Stimulated activated CD8-positive, alpha-beta memory T cell treated with anti-CD3 and anti-CD28 coated beads, Interleukin-15, amount 100 ng/mL, for 24 hours (primary cell): ENCODE measurements at regions not wholly inside any gene's neighbourhood (a gene's known extent, or its start where the extent isn't known, plus 50 kb on each side); places are given as distances from the start of the nearest gene placed in this dataset.

Source experiments
- DNase-seq: peaks from one replicate; pipeline ENCODE4 v3.0.0-alpha.2; 2020; ENCODE audit warnings: low read depth

DNA sequence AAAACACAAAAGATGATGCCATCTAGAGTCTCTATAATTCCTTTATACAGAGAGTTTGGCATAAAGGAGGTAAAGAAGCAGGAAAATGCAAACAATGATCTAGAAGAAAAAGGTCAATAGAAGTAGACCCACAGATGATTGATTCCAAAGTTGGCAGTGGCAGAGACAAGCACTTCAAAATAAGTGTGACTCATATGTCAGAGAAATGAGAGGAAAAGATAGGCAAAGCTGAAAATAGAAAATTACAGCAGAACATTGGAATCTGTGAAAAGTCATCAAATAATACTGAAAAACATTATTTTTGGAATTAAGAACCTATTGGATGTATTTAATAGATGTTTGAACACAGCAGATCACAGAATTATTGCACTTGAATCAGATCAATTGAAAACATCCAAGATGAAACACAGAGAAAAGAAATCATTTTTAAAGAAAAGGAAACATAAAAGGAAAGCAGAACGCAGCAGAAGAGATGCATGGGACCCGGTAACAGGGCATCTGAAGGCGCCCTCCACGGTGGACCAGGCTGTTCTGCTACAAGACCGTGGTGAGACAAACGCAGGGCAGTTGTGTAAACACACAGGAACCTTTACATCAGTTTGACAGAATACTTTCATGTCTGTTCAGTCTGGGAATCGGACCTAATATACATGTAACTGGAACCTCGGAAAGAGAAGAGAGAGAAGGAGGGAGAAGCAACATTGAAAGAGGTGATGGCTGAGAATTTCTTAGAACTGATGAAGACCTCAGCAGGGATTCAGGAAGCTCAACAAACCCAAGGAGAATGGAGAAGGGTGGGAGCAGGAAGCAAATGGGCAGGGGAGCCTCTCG lies 74.6 kb upstream of the GPC1 start:
- no peak for DNase-seq

- no peak for DNase-seq
These were observed 73.2 kb upstream of the GPC1 start for GRCh38 chr2:240362216-240362755.

DNA sequence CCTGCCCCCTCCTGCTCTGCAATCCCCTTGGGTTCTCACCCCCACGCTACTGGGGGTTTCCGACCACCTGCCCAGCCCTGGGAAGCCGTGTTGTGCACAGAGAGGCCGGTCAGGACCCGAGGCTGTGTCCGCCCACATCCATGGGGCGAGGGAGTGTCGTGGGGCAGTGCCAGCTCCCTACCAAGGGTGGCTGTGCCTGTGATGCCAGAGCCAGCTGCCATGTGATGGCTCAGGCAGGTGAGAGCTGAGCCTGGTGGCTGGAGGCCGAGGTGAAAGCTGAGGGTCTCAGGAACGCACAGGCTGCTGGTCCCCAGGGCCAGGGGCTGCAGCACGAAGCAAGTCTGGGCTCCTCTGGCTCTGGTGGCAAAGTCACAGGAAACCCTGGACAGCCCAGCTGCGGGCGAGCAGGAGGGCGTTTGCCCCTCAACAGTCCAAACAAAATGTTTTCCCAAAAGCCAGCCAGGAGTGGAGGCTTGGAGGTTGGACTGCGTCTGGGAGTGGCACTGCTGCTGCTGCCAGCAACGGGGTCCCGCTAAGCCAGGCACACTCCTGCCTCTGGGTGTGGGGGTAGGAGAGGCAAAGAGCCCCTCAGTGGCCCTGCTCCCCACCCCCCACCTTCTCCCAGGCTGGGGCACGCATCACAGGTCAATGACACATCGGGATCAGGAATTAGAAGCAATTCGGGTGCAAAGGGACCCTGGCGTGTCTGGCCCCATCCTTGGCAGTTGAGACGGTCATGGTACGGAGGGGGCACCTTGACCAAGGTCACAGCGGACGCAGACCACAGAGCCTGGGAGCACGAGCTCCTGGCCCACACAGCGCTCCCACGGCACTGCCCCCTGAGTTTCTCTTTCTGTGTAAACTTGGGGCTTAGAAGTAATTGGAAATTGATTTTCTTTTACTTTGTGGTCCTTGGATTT lies 72.4 kb upstream of the GPC1 start:
- no peak for DNase-seq

- DNase-seq = no peak
These were observed 71.5 kb upstream of the GPC1 start for GRCh38 chr2:240363746-240364581.

- DNase-seq = no peak
These were observed 70.9 kb upstream of the GPC1 start for GRCh38 chr2:240364582-240364960.

DNA sequence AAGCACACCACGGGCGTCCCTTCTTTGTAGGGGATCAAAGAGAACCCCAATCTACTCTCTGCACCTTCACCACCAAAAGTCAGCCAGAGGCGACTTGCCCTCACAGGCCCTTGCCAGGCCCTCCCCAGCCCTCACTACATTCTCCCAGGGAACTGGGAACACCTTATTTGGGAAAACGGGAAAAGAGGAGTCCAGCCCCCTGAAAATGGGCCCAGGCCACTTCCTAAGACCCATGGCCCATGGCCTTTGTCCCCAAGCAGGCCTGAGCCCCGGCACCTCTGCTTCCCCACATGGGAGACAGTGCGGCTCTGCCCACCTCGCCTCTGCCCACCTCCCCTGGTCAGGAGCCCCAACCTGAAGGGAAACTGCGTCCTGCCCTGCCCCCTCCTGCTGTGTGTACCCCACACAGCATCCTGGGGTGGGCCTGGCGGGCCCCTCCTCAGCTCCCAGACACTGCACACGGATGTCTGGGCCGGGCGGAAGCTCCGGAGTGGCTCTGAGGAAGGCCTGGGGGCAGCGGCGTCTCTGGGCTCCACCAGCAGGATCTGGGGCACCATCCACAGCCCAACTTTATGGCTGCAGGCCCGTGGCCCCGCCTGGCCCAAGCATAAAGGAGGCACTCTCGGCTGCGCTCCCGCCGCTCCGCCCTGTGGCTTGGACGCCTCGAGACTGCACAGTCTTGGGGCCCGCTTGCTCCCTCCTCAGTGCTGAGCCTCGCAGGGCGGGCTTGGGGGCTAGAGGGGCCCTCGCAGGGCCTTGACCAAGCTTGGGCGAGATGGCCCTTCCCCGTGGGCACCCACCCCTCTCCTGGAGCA lies 70.3 kb upstream of the GPC1 start:
- DNase-seq = no peak

DNA sequence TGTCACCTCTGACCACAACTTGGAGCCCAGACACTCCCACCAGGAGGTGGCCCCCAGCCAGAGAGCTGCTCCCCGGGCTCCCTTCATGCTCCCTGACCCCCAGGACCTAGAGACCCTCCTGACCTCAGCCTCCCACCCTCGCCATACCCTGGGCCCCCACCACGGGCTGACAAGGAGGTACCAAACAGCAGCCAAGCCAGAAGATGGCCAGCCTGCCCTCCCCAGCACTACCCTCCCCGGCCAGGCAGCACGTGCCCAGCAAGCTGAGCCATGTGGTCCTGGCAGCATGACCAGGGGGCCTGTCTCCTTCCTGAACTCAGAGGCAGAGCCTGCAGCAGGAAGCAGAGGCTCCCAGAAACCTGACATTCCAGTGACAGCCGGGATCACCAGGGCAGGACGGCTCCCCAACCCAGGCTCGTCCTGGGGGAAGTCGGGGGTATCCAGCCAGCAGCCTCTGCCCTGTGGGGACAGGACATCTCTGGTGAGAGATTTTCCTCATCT lies 69.4 kb upstream of the GPC1 start:
- DNase-seq = no peak

DNA sequence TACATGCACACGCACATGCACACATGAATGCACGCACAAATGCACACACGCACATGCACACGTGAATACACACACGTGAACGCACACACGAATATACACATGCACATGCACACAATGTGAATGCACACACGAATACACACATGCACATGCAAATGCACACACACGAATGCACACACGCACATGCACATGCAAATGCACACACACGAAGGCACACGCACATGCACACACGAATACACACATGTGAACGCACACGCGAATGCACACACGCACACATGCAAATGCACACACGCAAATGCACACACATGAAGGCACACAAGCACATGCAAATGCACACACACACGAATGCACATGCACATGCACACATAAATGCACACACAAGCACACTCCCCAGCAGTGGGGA lies 68.6 kb upstream of the GPC1 start:
- no peak for DNase-seq

DNA sequence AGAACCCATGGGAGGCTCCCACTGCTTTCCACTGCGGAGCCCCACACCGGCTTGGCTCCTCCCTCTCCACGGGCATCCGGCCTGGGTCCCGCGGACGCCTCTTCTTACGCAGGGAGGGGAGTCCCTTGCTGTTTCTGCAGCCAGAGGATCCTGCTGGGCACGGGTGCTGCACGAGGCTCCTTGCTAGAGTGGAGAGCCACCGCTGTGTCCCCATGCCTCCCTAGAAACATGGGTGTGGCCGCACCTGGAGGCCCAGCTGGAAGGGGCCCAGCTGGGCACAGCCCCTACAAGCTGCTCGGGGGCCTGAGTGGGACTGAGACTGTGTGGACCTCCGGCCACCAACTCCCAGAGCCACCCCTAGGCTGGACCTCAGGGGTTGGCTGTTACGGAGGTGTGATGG lies 67.7 kb upstream of the GPC1 start:
- DNase-seq = no peak

DNA sequence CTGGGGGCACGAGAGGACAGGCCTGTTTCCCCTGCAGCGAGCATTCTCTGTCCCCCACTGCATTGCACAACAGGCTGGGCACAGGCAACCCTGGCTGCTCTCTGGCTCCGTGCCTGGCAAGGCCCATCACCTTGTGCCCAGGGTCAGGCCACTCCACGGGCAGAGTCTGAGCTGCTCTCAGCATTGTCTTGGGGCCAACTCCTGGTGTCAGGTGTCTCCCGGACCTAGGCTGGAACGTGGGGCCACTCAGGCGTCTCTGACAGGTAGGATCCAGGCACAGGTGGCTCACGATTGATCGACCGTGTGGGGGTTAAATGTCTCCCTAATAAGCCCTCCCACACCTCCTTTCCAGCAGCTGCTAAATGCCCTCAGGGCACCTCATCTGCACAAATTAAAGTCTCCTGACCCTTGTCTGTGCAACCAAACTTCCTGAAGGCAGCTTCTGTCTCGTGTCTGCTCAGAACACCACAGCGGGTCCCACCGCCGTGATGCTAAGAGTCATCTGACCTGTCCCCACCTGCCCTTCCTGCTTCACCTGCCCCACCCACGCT lies 66.6 kb upstream of the GPC1 start:
- no peak for DNase-seq

DNA sequence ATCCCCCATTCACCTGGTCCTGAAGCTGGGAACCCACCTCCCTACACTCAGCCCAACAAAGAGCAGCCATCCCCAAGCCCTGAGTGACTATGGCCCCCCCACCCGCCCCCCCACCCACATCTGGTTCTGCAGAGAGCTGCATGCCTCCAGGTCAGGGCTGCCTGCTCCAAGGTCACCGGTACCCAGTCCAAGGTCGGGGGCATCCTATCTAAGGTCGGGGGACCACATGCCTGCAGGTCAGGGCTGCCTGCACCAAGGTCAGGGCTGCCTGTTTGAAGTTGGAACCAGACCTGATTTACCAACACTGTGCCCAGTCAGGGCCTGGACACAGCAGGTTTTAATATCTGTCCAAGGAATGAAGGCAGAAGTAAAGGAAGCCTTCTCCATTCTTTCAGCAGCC lies 66.1 kb upstream of the GPC1 start:
- no peak for DNase-seq

DNA sequence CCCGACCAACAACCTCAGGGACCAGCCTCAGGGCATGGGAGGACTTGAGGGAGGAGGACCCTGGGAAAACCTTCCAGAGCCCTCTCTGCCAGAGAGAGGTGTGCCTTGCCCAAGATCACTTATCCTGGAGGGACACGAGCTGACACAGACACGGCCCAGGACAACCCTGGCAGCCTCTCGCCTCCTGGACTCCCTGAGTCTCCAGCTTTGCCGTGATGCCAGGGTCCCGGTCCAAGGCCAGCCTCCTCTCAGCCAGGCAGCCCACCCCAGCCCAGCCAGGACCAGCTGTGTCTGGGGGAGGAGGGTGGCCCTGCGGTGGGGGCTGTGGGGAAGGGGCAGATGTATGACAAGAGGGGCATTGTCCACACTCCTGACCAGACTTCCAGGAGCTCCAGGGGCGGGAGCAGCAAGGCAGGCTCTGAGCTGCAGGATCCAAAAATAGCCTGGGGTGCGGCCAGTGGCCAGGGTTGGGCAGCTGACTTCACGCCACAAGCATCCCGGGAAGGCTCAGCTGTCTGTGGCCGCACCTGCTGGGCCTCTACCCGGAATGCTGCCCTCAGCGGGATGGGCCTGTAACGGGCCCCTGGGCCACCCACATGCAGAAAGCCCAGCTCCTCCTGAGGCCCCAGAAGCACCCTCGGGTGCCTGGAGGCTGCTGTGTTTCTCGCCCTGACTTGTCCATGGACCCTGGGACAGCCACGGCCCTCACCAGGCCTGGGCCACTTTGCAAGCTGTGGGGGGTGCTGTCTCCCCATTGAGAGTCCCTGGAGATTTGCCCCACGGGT lies 65.5 kb upstream of the GPC1 start:
- DNase-seq = no peak

DNA sequence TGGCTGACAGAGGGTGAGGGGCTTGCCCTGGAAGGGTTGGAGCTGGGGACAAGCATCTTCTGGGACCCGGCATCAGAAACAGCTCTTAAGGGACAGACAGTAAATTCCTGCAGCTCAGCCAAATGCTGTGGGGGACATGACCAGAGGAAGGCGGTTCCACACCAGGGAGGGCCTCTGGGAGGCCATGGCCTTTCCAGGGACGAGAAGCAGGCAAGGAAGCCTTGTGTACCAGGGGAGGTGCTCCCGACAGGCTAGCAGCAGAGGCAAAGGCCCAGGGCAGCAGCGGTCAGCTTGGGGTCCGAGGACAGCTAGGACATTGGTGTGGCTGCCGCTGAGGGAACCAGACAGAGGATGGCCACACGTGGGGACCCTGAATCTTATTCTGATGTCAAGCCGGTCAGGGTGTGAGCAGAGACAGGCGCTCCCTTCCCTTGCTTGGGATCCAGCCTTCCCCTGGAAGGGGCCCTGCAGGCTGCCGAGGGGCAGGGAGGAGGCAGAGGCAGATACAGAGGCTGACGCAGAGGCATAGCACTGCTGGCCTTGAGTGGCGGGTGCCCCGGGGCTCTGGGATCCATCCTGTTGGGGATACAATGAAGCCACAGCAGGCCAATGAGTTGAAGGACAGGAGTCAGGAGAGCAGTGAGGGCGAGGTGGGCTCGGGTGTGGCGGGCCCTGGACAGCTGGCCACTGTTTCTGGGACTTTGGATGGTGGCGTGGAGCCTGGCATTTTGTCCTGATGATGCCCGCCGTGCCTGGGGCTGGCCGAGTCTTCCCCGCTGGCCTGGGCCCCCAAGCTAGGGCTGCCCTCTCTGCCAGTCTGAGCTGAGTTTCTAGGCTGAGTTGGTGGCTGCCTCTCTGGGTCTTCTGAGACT lies 64.1 kb upstream of the GPC1 start:
- no peak for DNase-seq

DNA sequence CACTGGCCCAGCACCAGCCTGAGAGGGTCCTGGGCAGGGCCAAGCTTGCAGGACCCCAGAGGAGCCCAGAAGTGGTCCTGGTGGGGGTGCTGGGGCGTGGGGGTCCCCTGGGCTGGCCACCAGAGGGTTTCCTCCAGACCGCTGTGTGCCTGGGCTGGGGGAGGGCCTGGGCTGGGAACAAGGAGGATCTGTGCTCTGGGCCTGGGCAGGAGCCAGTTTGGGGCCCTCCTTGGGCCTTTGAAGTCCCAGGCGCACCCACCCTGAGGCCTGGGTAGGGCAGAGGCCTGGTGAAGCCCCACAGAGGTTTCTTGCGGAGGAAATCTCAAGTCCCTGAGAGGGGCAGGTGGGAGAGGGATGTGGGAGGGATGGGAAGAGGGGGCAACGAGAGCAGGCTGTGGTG lies 63.4 kb upstream of the GPC1 start:
- DNase-seq = no peak

- no peak for DNase-seq
These were observed 62.1 kb upstream of the GPC1 start for GRCh38 chr2:240373289-240373885.

DNA sequence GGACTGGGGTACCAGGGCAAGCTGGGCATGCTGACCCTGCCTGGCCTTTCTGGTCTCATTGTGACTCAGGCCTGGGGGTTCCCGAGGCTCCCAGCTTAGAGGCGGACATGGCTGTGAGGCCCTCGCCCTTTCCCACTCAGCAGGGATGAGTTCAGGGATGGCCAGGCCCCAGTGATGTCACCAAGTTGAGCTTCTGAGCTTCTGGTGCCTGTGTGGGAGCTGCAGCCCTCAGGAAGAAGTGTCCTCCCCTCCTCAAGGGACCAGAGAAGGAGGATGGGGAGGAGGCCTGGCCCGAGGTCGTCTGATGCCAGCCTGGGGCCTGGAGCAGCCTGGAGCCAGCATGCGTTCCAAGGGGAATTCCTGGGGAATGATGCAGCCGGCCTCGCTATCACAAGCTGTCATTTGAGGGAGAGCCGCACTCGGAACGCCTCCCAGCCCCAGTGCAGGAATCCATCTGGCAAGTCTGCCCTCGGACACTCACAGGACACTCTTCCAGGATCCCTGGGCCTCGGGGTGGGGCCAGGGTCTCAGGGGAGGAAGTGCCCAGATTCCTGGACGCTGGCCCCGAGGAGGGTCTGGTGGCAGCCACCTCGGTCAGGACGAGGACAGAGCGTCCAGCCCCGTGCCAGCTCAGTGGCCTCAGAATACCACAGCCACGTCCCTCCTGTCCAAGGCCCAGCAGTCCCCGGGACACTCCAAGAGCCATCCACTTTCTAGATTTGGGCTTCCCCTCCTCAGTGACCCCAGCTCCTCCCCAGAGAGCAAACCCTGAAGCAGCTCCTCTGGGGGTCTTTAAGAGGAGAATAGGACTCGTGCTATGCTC lies 61.2 kb upstream of the GPC1 start:
- no peak for DNase-seq

- no peak for DNase-seq
These were observed 60.3 kb upstream of the GPC1 start for GRCh38 chr2:240375024-240375645.
